Body of pancreas (tissue), 4 donors: ENCODE measurements at regions not wholly inside any gene's neighbourhood (a gene's known extent, or its start where the extent isn't known, plus 50 kb on each side); places are given as distances from the start of the nearest gene placed in this dataset.

ENCODE experiments used
- POLR2A ChIP-seq, 3 donors: fragments of 450-650 bp; IDR thresholded peaks; one replicate each; pipeline ENCODE4 v1.6.1; 2016; ENCODE audit warnings: antibody characterized with exemption in 3 of 3, mild to moderate bottlenecking in 2 of 3
- TF ChIP-seq, protein P1 (sequence below), 7 experiments: fragments of 450-650 bp in 4 of 7; fragments of 200-600 bp in 3 of 7; sonication (generic) in 3 of 7; IDR thresholded peaks; one replicate each; pipeline ENCODE4 v1.5.1; 2016 to 2019; ENCODE audit warnings: antibody characterized with exemption in 7 of 7

DNA sequence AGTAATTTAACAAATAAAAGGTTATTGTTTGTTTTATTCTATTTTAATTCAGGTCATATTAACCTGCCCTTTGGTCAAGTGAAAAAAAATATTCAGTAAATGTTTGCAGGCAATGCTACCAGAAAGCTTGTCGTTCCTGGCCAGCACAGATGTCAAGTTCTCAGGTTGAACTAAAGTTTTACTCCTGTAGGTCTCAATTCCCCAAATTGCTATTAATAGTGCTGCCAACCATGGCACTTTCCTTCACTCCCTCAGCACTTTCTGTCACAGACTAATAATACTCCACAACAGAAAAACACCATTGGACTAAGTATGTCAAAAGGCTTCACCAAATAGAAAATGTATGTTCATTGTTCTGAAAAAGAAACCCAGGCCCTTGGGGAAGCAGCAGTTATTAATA lies 79.2 kb upstream of the C4orf54 start:
- TF ChIP-seq, protein P1, sequence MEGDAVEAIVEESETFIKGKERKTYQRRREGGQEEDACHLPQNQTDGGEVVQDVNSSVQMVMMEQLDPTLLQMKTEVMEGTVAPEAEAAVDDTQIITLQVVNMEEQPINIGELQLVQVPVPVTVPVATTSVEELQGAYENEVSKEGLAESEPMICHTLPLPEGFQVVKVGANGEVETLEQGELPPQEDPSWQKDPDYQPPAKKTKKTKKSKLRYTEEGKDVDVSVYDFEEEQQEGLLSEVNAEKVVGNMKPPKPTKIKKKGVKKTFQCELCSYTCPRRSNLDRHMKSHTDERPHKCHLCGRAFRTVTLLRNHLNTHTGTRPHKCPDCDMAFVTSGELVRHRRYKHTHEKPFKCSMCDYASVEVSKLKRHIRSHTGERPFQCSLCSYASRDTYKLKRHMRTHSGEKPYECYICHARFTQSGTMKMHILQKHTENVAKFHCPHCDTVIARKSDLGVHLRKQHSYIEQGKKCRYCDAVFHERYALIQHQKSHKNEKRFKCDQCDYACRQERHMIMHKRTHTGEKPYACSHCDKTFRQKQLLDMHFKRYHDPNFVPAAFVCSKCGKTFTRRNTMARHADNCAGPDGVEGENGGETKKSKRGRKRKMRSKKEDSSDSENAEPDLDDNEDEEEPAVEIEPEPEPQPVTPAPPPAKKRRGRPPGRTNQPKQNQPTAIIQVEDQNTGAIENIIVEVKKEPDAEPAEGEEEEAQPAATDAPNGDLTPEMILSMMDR (IDR thresholded peaks at IDR 0.05), result no peak
- TF ChIP-seq POLR2A (IDR thresholded peaks at IDR 0.05), result no peak
